H1 (cell line): ENCODE measurements at regions not wholly inside any gene's neighbourhood (a gene's known extent, or its start where the extent isn't known, plus 50 kb on each side); places are given as distances from the start of the nearest gene placed in this dataset.

ENCODE experiments used
- GTF2F1 ChIP-seq: IDR thresholded peaks from 2 replicates; pipeline ENCODE4 v1.6.1; 2012; ENCODE audit warnings: low read depth, low read length, improper control_type of control experiment, borderline replicate concordance
- JUND ChIP-seq: IDR thresholded peaks from 2 replicates; pipeline ENCODE4 v1.6.1; 2011; ENCODE audit warnings: mild to moderate bottlenecking, improper control_type of control experiment, low read length
- RAD21 ChIP-seq, 2 experiments: IDR thresholded peaks in 1 of 2; conservative IDR thresholded peaks in 1 of 2; 2 replicates each; pipeline ENCODE4 v1.6.1; 2011; ENCODE audit warnings: low read depth in 2 of 2, low read length in 2 of 2, improper control_type of control experiment in 1 of 2, inconsistent platforms in 1 of 2, mild to moderate bottlenecking in 1 of 2, moderate library complexity in 1 of 2
- SAP30 ChIP-seq: fragments of 300-600 bp; sonication (generic); IDR thresholded peaks from 2 replicates; pipeline ENCODE4 v1.7.1; 2012; ENCODE audit warnings: low read length, moderate library complexity, mild to moderate bottlenecking, inconsistent platforms; ENCODE audit not compliant: insufficient read depth, insufficient replicate concordance
- SIN3A ChIP-seq, 2 experiments: IDR thresholded peaks in 1 of 2; conservative IDR thresholded peaks in 1 of 2; 2 replicates each; pipeline ENCODE4 v1.6.1; 2011 to 2012; ENCODE audit warnings: low read length in 2 of 2, improper control_type of control experiment in 1 of 2, low read depth in 1 of 2, mild to moderate bottlenecking in 1 of 2
- SP2 ChIP-seq: IDR thresholded peaks from 2 replicates; pipeline ENCODE4 v1.6.1; 2012; ENCODE audit warnings: mild to moderate bottlenecking, low read length, inconsistent platforms
- TF ChIP-seq, protein P1 (sequence below): fragments of 300-600 bp; sonication (generic); IDR thresholded peaks from 2 replicates; pipeline ENCODE4 v1.7.1; 2012; ENCODE audit warnings: low read length, moderate library complexity, mild to moderate bottlenecking, inconsistent platforms; ENCODE audit not compliant: insufficient replicate concordance

DNA sequence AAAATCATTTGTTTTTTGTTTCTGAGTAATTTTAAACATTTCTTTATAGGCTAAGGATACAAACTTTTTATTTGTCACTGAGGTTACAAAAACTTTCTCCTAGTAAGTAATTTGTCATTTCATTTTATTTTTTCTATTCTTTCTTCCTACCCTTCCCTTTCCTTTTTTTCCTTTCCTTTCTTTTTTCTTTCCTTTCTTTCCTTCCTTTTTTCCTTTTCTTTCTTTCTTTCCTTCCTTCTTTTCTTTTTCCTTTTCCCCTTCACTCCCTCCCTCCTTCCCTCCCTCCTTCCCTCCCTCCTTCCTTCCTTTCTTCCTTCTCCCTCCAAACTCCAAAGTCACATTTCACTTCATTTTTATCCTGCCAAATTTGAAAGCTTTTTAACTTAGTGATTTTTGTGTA, 115.1 kb upstream of the FAN1 start (continued):
- TF ChIP-seq, protein P1, sequence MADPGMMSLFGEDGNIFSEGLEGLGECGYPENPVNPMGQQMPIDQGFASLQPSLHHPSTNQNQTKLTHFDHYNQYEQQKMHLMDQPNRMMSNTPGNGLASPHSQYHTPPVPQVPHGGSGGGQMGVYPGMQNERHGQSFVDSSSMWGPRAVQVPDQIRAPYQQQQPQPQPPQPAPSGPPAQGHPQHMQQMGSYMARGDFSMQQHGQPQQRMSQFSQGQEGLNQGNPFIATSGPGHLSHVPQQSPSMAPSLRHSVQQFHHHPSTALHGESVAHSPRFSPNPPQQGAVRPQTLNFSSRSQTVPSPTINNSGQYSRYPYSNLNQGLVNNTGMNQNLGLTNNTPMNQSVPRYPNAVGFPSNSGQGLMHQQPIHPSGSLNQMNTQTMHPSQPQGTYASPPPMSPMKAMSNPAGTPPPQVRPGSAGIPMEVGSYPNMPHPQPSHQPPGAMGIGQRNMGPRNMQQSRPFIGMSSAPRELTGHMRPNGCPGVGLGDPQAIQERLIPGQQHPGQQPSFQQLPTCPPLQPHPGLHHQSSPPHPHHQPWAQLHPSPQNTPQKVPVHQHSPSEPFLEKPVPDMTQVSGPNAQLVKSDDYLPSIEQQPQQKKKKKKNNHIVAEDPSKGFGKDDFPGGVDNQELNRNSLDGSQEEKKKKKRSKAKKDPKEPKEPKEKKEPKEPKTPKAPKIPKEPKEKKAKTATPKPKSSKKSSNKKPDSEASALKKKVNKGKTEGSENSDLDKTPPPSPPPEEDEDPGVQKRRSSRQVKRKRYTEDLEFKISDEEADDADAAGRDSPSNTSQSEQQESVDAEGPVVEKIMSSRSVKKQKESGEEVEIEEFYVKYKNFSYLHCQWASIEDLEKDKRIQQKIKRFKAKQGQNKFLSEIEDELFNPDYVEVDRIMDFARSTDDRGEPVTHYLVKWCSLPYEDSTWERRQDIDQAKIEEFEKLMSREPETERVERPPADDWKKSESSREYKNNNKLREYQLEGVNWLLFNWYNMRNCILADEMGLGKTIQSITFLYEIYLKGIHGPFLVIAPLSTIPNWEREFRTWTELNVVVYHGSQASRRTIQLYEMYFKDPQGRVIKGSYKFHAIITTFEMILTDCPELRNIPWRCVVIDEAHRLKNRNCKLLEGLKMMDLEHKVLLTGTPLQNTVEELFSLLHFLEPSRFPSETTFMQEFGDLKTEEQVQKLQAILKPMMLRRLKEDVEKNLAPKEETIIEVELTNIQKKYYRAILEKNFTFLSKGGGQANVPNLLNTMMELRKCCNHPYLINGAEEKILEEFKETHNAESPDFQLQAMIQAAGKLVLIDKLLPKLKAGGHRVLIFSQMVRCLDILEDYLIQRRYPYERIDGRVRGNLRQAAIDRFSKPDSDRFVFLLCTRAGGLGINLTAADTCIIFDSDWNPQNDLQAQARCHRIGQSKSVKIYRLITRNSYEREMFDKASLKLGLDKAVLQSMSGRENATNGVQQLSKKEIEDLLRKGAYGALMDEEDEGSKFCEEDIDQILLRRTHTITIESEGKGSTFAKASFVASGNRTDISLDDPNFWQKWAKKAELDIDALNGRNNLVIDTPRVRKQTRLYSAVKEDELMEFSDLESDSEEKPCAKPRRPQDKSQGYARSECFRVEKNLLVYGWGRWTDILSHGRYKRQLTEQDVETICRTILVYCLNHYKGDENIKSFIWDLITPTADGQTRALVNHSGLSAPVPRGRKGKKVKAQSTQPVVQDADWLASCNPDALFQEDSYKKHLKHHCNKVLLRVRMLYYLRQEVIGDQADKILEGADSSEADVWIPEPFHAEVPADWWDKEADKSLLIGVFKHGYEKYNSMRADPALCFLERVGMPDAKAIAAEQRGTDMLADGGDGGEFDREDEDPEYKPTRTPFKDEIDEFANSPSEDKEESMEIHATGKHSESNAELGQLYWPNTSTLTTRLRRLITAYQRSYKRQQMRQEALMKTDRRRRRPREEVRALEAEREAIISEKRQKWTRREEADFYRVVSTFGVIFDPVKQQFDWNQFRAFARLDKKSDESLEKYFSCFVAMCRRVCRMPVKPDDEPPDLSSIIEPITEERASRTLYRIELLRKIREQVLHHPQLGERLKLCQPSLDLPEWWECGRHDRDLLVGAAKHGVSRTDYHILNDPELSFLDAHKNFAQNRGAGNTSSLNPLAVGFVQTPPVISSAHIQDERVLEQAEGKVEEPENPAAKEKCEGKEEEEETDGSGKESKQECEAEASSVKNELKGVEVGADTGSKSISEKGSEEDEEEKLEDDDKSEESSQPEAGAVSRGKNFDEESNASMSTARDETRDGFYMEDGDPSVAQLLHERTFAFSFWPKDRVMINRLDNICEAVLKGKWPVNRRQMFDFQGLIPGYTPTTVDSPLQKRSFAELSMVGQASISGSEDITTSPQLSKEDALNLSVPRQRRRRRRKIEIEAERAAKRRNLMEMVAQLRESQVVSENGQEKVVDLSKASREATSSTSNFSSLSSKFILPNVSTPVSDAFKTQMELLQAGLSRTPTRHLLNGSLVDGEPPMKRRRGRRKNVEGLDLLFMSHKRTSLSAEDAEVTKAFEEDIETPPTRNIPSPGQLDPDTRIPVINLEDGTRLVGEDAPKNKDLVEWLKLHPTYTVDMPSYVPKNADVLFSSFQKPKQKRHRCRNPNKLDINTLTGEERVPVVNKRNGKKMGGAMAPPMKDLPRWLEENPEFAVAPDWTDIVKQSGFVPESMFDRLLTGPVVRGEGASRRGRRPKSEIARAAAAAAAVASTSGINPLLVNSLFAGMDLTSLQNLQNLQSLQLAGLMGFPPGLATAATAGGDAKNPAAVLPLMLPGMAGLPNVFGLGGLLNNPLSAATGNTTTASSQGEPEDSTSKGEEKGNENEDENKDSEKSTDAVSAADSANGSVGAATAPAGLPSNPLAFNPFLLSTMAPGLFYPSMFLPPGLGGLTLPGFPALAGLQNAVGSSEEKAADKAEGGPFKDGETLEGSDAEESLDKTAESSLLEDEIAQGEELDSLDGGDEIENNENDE = no peak
- no peak for TF ChIP-seq JUND
- no peak for TF ChIP-seq SAP30
- no peak for TF ChIP-seq SIN3A (conservative IDR thresholded peaks at IDR 0.05 in 1 of 2, IDR thresholded peaks at IDR 0.05 in 1 of 2; ENCODE audit: low read depth in 1 of 2, low read length in 2 of 2)
- no peak for TF ChIP-seq RAD21 (IDR thresholded peaks at IDR 0.05 in 1 of 2, conservative IDR thresholded peaks at IDR 0.05 in 1 of 2; ENCODE audit: low read depth in 2 of 2, low read length in 2 of 2)
- no peak for TF ChIP-seq SP2
- no peak for TF ChIP-seq GTF2F1
- TF ChIP-seq, all 59 proteins: peak for 0
